NCI-H446 treated with DMSO at 0.1 percent for 48 hours (cell line): ENCODE measurements at regions not wholly inside any gene's neighbourhood (a gene's known extent, or its start where the extent isn't known, plus 50 kb on each side); places are given as distances from the start of the nearest gene placed in this dataset.

ENCODE experiments used
- DNase-seq: peaks from one replicate; lab custom pipeline; 2025; lab: John Stamatoyannopoulos, UW

GRCh38 chr11:131234221-131234620 lies 136.2 kb upstream of the NTM start:
- no peak for DNase-seq

- no peak for DNase-seq
Observed at GRCh38 chr11:131235328-131236298, 134.8 kb upstream of the NTM start.

GRCh38 chr11:131240421-131240820 lies 130.0 kb upstream of the NTM start:
- no peak for DNase-seq

GRCh38 chr11:131242476-131243000 lies 127.9 kb upstream of the NTM start:
- DNase-seq = no peak

GRCh38 chr11:131246156-131246555 lies 124.3 kb upstream of the NTM start:
- DNase-seq = no peak

- no peak for DNase-seq
Observed at GRCh38 chr11:131246663-131247062, 123.8 kb upstream of the NTM start.

GRCh38 chr11:131248588-131248987 lies 121.8 kb upstream of the NTM start:
- DNase-seq = no peak

GRCh38 chr11:131253142-131253655 lies 117.2 kb upstream of the NTM start:
- DNase-seq = no peak

GRCh38 chr11:131253656-131254151 lies 116.7 kb upstream of the NTM start:
- DNase-seq = no peak

GRCh38 chr11:131254254-131254653 lies 116.2 kb upstream of the NTM start:
- DNase-seq = no peak

GRCh38 chr11:131274233-131274632 lies 96.2 kb upstream of the NTM start:
- no peak for DNase-seq

GRCh38 chr11:131275580-131275979 lies 94.8 kb upstream of the NTM start:
- DNase-seq = no peak

- DNase-seq = no peak
Observed at GRCh38 chr11:131278472-131278871, 91.9 kb upstream of the NTM start.

GRCh38 chr11:131279654-131280384 lies 90.6 kb upstream of the NTM start:
- DNase-seq = no peak

GRCh38 chr11:131281316-131281715 lies 89.1 kb upstream of the NTM start:
- no peak for DNase-seq

- no peak for DNase-seq
Observed at GRCh38 chr11:131284041-131284440, 86.4 kb upstream of the NTM start.

- DNase-seq = no peak
Observed at GRCh38 chr11:131288521-131289091, 81.8 kb upstream of the NTM start.

GRCh38 chr11:131290185-131290584 lies 80.2 kb upstream of the NTM start:
- no peak for DNase-seq

- DNase-seq = no peak
Observed at GRCh38 chr11:131295986-131296385, 74.4 kb upstream of the NTM start.

GRCh38 chr11:131297441-131297840 lies 73.0 kb upstream of the NTM start:
- DNase-seq = no peak

GRCh38 chr11:131299598-131300438 lies 70.6 kb upstream of the NTM start:
- no peak for DNase-seq
